CMK (cell line): ENCODE measurements at regions not wholly inside any gene's neighbourhood (a gene's known extent, or its start where the extent isn't known, plus 50 kb on each side); places are given as distances from the start of the nearest gene placed in this dataset.
"Not testable (repeated sequence)": the region's sequence is repeated elsewhere in the genome, so short reads cannot be mapped to it uniquely, and the experiment has no call there.

Experiments used
- DNase-seq: peaks from one replicate; pipeline ENCODE4 v3.0.0-alpha.2; 2010; ENCODE audit warnings: low read depth

DNA sequence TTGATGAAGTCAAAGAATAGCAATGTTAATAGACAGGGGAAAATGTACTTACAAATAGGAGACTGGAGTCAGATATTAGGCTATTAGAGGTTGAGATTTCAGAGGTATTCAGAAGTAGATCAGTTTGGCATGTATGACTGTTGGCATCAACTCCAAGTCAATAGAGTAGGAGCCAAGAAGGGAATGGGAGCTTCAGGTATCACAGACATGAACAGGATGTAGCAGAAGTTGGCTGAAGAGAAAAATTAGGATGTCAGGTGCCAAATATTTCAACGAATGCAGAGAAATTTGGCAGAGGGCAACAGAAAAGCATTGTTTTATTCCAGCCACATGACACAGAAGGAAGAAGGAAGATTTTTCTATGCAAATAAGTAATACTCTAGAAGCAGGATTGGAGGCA is 69.7 kb downstream of the GLYATL1 start:
- no peak for DNase-seq

DNA sequence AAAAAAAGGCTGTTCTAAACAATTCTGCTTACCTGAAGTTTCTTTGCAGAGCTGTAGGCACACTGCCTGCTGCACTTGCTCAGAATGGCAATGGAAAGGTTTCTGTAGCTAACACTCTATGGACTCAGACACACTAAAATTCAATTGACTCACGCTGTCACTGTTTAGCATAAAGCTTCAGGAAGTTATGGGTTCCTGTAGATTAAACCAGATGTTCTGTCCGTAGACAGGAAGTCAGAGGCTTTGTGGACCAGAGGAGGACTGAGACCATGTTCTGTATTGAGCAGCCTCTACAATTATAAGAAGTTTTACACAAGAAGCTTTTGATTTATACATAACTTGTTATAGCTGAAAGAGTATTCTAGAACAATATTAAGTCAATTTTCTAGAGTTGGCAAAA is 70.4 kb downstream of the GLYATL1 start:
- peak; percentile 27 for DNase-seq

- DNase-seq = no peak
These were observed 71.4 kb downstream of the GLYATL1 start for GRCh38 chr11:59010708-59011107.

GRCh38 chr11:59011655-59012397 is 72.5 kb downstream of the GLYATL1 start:
- no peak for DNase-seq

DNA sequence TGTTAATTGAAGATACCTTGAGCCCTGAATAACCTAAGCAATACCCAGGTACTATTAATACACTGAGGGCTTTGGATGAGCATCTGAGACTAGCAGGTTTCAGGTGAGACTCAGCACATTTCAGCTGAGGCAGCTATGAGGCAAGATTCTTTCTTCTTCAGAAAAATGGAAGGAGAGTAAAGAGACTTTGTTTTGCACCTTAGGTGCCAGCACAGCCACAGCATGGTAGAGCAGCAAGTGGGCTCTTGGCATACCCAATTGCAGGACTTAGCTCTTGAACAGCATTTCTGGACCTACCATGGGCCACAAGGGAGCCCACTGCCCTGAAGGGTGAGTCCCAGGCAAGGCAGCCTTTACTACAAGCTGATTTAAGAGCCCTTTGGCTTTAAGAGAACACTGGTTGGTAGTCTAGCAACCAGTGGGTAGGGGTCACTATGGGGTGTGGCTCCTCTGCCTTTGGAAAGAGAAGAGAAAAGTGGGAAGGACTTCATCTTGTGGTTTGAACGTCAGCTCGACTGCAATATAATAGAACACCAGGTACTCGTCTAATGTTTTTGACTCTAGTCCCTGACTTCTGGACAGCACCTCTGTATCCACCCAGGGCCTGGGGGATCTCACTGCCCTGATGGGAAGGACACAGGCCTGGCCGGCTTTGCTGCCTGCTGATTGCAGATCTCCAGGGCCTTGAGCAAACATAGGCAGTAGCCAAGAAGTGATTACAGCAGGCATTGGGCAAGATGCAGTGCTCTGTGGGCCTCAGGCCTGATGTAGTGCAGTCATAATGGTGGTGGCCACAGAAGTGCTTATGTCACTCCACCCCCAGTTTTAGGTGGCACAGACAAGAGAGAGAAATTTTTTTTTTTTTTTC is 73.3 kb downstream of the GLYATL1 start:
- no peak for DNase-seq

GRCh38 chr11:59025097-59025496 is 61.0 kb upstream of the GLYATL1B start:
- no peak for DNase-seq

DNA sequence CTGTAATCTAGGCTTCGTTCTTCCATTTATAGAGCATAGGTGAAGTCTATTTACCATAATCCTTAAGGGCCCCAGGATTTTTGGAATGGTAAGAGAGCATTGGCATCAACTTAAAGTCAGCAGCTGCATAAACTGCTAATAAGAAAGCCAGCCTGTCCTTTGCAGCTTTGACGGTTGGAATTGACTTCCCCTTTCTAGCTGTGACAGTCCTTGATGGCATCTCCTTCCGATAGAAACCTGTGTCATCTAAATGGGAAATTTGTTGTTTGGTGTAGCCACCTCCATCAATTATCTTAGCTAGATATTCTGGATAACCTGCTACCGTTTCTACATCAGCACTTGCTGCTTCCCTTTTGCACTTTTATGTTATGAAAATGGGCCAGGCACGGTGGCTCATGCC is 58.0 kb upstream of the GLYATL1B start:
- DNase-seq = no peak

GRCh38 chr11:59029366-59029889 is 56.7 kb upstream of the GLYATL1B start:
- DNase-seq = no peak

DNA sequence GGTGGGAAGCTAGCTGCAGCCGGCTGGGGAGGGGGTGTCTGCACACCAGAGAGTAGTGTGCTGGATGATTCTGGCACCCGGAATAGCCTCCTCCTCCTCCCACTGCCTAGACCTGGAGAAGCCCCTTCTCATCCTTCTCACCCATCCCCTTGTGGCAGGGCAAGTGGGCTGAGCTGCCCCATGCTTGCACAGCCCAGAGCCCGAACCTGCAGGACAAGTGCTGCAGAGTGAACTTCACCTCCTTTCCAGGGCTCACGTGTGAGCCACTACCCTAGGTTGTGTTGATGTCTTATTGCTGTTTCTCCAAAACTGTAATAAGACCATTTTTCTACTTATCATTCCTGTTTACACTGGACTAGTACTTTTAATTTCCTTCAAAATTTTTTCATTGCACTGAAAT is 56.1 kb upstream of the GLYATL1B start:
- no peak for DNase-seq

GRCh38 chr11:59031746-59032145 is 54.4 kb upstream of the GLYATL1B start:
- not testable (repeated sequence) for DNase-seq
